Stimulated activated CD4-positive, alpha-beta T cell treated with anti-CD3 and anti-CD28 coated beads, Interleukin-4, amount 100 ng/mL, for 24 hours (primary cell): ENCODE measurements at regions not wholly inside any gene's neighbourhood (a gene's known extent, or its start where the extent isn't known, plus 50 kb on each side); places are given as distances from the start of the nearest gene placed in this dataset.
"Not testable (repeated sequence)": the region's sequence is repeated elsewhere in the genome, so short reads cannot be mapped to it uniquely, and the experiment has no call there.

Source experiments
- DNase-seq: peaks from one replicate; pipeline ENCODE4 v3.0.0-alpha.2; 2020

DNA sequence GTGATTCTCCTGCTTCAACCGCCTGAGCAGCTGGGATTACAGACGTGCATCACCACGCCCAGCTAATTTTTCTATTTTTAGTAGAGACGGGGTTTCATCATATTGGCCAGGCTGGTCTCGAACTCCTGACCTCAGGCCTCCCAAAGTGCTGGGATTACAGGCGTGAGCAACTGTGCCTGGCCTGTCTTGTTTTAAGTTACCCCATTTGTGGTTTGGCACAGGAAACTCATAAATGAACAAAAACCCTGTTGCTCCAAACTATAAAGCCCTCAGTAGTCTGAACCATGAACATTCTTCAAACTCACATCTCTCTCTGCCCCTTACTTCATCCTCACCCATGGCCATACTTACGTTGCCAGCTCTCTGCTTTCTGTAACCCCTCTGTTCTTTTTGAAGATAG, 61.7 kb downstream of the RHOU start:
- DNase-seq: not testable (repeated sequence)

DNA sequence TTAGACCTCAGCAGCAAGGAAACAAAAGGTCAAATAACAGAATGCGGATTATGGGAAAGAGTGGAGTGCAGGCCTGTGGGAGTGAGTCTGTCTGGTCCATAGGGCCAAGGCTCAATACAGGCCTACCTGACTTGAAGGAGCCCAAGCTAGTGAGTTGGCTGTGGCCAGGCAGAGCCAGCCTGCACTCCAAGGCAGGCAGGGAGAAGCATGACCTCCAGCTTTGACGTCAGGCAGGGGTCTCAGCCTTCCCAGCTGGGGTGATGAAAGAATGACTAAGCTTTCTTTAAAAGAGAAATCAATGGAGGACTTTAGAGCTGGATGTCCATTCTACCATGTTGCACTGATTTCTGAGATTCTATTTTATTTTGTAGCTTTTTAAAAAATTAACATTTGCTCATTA, 62.8 kb downstream of the RHOU start:
- DNase-seq: no peak

DNA sequence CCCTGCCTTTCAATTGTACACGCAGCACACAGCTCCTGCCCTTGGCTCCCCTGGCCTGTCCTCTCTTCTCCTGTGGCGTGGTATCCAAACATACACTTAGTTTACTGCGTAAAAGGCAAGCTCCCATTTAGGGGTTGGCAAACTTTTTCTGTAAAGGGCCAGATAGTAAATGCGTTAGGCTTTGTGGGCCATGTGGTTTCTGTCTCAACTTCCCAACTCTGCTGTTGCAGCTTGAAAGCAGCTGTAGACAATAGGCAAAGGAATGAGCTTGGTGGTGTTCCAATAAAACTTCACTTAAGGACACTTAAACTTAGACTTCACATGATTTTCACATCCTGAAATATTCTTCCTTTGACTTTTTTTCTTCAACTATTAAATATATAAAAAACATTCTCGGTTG, 63.3 kb downstream of the RHOU start:
- DNase-seq: no peak

DNA sequence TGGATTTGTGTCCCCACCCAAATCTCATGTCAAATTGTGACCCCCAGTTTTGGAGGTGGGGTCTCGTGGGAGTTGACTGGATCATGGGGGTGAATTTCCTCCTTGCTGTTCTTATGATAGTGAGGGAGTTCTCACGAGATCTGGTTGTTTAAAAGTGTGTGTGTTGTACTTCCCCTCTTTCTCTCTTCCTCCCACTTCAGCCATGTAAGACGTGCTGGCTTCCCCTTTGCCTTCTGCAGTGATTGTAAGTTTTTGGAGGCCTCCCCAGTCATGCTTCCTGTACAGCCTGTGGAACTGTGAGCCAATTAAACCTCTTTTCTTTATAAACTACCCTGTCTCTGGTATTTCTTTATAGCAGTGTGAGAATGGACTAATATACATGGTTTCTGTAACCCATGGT, 64.6 kb downstream of the RHOU start:
- no peak for DNase-seq

DNA sequence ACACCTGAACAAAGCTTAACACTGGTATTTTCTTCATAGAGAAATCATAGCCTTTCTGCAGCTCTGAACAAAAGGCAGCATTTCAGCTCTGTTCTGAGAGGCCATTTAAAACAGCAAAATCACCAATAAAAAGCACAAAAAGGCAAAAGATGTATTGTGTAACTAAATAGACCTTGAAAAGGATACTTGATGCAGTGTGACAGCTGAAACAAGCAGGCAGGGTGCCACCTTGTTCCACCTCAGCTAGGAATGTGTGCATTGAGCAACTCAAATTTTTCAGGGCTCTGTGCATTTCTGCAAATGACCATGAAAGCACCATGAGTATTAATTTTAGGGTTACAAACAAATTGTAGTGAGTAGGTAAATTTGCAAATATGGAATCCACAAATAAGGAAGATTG, 65.8 kb downstream of the RHOU start:
- no peak for DNase-seq

DNA sequence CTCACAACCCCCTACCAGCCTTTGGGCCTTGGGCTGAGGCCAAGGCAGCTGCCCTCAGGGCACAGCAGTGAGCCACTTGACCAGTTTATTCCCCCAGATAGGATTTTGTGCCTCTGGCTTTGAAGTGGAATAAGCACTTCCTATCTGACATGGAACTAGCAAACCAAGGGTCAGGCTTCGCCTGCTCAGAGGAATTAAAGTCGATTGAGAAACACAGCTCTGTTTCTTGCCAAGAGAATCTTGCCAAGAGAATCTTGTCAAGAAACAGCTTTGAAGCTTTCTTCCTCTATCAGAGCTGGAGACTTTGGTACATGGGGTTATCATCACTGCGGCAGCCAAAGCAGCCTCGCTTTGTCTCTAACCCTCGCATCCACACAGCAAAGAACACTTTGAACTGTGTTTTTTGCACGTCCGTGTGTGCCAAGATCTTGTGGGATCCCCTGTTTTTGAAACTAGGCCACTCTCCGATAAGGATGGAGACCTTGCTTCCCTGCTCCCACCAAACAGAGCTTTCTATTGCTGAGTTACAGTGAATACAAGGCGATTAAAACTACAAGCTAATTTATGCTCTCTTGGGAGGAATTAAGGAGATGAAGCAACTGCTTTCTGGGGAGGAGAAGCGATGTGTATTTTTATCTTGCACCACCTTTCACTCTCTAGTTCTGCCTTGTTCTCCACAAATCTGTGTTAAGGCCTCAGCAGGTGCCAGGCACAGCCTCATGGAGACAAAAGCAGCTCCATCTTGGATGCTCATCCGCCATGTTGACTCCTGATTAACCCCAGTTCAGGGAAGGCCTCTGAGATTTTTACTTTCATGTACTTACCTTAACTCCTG, 67.3 kb downstream of the RHOU start:
- no peak for DNase-seq

DNA sequence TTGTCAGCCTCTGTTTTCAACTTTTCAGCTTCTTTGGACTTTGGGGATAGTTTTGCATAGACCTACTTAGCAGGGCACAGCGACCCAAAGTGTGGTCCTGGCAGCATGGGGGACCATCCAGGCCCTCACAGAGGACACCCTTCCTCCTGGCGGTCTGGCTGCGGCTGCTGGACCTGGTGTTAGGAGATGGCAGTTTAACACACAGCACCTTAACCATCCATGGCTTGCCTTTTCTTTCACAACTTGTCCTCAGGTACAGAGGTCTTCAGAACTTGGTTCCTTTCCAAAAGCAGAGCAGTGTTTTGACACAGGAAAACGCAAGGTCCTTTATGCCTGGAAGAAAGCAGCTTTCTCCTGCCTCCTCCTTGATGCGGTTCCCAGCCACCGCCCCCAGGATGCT, 68.1 kb downstream of the RHOU start:
- DNase-seq: no peak

DNA sequence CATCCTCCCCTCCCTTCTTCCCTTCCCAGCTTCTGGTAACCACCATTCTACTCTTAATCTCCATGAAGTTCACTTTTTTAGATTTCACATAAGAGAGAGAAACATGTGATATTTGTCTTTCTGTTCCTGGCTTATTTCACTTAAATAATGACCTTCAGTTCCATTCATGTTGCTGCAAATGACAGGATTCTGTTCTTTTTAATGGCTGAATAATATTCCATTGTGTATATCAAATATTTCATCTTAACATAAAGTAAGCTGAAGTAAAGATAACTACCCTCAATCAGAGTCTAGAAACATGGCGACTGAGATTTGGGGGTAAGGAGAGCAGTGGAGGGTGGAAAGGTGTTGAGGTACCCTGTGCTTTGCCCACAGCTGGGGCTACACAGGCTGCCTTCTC, 68.9 kb downstream of the RHOU start:
- no peak for DNase-seq

DNA sequence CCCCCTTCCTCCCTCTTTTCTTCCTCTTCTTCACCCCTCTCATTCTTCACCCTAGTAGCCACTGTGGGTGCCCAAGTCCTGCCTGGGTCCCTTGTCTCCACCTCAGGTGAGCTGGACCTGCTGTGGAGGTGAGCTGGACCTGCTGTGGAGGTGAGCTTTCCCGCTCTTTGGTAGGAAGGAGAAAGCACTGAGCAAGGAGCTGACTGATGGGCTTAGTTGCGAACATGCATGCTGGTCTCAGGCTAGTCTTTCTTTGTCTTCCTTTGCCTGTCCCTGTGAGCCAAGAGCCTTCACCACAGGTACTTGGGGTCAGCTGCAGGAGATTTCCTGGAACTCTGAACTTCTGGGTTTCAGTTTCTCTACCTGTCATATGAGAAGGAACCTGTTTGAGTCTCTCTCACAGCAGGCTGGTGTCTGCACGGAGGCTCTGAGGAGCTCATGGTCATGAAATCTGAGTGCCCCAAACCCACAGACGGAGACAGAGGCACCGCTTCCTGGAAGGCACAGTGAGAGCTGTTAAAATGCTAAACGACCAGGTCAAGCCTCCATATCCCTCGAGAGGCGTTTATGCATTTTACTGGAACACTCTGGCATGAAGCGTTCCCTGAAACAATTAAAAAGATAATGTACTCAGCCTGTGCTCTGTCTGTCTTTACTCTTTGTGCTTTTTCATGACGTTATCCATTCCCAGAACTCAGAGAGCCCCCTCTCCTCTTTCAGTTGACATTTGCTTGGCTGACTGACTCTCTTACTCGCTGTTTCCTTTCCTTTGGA, 69.5 kb downstream of the RHOU start:
- DNase-seq: peak; percentile 36

DNA sequence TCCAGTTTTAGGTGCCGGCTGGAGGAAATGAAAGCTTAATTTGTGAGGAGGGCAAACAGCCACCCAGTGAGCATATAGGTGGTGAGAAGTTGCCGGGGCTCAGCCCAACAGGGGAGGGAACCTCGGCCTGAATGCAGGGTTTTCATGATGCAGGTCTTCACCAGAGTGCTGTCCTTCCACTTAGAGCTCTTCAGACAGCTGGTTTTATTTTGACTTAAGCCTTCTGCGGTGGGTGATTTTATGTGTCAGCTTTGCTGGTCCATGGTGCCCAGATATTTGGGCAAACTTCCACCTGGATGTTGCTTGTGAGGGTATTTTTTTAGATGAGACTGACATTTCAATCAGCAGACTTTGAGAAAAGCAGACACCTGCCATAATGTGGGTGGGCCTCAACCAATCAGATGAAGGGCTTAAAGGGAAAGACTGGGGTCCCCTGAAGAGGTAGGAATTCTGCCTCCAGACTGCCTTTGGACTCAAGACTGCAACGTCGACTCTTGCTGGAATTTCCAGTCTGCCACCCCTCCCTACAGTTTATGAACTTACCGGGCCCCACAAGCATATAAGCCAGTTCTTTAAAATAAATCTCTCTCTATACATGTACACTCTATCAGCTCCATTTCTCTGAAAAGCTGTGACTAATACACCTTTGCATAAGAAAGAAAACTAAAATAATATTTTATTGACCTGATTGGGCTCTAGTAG, 72.8 kb downstream of the RHOU start:
- no peak for DNase-seq

DNA sequence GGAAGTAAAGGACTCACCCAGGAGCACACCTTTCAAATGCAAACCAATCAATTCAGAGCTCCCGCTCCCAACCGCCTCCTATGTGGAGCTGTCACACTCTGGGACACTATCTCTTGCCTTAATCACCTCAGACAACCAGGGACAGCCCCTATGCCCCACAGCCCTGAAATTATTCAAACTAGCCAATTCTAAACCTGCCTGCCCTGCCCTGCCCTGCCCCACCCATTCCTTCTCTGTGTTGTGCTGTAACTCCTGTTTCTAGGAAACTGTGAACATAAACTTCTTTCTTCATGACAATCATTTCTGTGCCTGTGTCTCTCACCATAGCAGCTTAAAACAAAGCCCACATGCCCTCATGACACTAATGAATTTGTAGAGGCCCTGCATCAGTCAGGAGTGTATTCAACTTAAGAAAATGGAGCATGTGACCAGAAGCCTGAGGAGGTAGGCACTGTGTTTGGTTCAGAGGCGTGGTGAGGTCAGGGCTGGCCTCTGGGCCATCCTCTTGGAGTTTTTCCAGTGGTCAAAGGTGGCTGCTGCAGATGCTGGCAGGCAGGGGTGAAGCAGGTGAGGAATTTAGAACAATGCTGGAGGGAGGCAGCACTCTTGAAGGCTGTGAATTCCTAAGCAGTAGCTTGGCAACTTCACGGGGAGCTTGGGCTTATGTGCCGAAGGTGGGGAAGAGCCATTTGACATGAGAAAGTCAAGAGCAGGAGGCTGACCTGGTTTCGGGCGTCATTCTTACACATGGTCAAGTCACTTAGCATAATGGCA, 74.5 kb downstream of the RHOU start:
- DNase-seq: no peak

DNA sequence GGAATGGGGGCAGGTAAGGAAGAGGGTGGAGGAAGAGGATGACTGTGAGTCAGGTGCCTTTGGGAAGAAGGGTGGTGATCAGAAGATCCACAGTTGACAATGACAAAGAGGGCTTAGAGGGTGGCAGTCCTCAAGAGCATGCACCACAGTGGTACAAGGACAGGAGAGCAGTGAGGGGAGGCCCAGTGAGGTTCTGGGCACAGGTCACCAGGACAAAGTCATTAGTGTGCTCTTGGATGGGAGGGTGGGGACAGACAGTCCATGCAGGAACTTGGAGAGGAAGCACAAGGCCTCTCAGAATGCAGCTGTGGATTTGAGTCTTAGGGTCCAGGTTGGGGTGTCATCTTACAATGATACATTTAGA, 75.1 kb downstream of the RHOU start:
- no peak for DNase-seq

DNA sequence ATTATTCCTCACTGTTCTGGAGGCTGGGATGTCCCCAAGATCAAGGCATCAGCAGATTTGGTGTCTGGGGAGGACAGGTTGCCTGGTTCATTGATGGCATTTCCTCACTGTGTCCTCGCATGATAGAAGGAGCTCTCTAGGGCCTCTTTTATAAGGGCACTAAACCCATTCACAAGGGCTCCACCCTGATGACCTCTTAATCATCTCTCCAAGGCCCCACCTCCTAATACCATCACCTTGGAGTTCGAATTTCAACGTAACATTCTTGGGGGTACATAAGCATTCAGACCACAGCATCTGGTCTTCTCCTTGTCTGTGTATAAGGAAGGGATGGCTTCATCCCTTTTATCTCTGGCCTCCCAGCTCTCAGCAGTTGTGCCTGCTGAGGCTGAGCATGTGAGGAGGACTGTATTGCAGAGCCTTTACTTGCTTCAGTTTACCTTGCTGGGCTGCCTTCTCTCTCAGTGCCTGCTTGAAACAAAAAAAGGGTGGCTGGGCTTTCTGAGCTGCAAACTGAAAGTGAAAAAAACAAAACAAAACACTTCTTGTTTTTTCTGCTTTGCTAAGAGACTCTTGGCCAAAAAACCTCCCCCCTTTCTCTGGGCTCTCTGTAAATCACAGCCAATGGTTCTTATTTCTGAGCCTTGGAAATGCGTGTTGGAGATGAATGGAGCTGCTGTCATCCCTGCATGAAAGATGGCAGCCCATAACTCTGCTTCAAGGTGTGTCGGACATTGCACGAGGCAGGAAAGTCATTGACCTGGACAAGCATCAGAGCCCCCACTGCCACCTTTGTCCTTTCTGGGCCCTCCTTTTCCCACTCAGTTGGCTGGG, 75.8 kb downstream of the RHOU start:
- DNase-seq: no peak

DNA sequence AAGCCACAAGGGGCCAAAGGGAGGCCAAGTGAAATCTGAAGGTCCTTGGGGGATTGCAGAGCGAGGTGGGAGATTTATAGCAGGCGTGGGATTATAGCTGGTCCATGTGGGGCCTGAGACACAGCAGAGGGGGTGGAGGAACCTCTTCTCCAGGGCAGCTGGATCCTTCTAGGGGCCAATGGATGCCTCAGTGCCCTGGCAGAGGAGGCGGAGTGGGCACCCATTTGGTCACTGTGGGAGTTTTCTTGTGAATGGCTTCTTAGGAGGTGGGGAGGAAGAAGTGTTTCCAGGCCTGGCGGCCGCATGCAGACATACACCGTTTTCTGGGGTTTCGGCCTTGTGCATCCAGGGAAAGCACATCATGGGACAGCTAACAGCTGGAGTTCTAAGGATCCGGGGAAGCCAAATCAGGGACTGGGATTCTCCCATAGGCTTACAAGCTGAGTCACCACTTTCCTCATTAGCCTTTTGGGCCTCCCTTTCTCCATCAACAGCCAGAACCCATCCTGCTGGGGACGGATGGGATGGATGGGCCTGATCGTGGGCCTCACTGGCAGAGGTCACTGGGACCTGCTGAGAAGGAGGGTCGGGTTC, 76.5 kb downstream of the RHOU start:
- no peak for DNase-seq

DNA sequence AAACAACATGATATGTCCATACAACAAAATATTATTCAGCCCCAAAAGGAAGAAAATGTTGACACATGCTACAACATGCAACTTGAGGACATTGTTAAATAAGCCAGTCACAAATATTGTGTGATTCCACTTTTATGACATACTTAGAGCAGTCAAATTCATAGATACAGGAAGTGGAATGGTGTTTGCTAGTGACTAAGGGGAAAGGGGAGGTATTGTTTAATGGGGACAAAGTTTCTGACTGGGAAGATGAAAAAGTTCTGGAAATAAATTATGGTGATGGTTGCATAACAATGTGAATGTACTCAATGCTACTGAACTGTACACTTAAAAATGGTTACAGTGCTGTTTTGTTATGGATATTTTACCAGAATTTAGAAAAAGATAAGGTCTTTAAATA, 77.7 kb downstream of the RHOU start:
- DNase-seq: no peak

DNA sequence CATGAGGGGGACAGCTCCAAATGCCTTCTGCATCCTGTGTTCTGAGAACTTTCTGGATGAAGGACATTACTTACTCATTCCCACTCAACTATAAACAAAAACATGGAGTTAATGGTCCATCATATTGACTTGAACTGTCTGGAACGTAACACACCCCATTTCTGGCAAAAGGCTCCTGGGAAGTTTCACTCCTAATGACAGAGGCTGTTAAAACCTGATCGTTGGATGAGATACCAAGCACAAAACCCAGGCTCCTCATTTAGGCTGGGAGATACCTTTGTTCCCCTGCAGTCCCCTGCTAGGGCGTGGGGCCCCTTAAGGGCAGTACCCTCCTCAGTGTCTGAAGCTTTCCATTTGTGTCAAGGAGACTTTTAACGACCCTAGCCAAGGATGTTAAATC, 78.9 kb downstream of the RHOU start:
- DNase-seq: no peak

DNA sequence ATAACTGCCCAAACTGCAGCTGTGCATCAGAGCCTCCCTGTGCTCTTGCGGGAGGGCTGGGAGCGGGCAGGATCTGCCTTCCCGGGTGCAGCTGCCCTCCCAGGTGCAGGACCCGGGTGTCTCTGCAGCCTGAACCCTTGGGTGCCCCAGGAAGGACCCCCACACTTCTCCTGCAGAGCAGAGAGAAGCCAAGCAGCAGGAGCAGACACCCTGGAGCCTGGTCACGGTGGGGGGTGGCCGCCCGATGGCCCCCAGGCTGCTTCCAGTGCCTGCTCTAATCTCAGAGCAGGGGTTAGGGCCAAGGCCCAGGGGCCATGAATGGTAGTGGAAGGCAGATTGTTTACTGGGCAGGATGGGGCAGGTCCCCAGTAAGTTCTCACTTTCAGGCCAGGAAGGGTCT, 83.0 kb downstream of the RHOU start:
- no peak for DNase-seq

DNA sequence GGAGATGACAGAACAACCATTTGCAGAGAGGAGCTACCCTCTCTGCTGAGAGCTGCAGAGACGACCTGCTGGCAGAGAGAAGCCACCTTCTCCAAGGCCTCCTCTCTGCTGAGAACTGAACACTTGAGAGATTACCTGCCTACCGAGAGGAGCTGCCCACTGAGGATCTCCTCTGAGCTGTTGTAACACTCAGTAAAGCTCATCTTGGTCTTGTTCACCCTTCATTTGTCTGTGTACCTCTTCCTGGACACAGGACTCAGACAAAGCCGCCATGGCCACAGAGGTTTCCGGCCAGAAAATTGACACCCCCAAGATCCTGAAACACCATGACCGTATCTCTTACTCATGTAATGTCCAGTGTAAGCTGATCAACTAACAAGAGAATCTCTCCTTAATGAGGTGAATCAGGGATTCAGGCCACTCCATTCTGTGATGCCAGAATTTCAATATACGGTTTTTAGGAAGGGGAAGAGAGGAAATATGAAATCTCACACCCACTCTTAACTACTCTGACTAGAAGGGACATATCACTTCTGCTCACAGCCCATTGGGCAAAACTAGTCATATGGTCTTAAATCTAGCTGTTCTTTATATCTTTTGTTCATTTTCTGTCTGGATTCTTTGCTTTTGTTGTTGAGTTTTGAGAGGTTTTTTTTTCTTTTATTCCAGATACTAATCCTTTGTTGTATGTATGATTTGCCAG, 83.8 kb downstream of the RHOU start:
- no peak for DNase-seq

DNA sequence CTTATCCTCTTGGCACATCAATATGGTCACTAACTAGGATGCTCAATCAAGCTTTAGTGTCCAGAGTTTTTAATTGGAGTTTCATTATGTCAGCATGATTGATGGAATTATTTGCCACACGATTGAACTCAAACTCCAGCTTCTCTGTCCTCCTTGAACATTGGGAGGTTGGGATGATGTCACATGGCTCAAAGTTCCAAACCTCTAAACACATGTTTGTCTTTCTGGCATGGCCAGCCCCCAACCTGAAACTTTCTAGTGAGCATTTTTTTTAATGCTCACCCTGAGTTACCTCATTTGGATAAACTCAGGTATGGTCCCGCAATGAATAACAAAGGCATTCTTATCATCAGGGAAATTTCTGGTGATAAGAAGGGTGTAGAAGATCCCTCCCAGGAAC, 86.0 kb downstream of the RHOU start:
- DNase-seq: no peak

DNA sequence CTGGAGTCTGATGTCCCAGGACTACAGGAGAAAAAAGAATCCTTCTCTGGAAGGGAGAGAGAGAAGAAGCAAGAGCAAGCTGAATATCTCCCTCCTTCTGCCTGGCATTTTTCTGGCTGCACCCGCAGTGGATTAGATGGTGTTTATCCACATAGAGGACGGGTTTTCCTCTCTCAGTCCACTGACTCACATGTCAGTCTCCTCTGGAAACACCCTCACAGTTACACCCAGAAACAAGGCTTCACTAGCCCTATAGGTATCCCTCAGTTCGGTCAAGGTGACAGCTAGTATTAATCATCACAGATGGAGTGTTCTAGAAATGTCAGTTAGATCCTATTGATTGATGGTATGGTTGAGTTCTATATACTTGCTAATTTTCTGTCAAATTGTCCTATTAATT, 87.9 kb downstream of the RHOU start:
- no peak for DNase-seq

DNA sequence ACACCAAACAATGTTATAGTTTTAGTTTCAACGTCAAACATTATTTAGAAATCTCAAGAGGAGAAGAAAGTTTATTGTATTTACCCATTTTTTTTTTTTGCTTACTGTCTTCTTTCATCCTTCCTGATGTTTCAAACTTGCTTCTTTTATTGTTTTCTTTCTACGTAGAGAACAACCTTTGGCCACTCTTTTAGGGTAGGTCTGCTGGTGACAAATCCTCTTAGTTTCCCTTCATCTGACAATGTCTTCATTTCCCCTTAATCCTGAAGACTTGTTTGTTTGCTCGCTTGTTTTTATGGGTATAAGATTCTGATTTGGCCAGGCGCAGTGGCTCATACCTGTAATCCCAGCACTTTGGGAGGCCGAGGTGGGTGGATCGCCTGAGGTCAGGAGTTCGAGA, 89.1 kb downstream of the RHOU start:
- no peak for DNase-seq
